H1 (cell line): ENCODE measurements at regions not wholly inside any gene's neighbourhood (a gene's known extent, or its start where the extent isn't known, plus 50 kb on each side); places are given as distances from the start of the nearest gene placed in this dataset.

Experiments used
- CEBPB ChIP-seq: IDR thresholded peaks from 2 replicates; pipeline ENCODE4 v1.6.1; 2012; ENCODE audit warnings: low read depth, low read length
- CHD1 ChIP-seq: IDR thresholded peaks from 2 replicates; pipeline ENCODE4 v1.6.1; 2012; ENCODE audit warnings: low read depth, low read length, improper control_type of control experiment
- PHF8 ChIP-seq: fragments of 200-600 bp; sonication (generic); conservative IDR thresholded peaks from 2 replicates; pipeline ENCODE4 v1.7.1; 2012; ENCODE audit warnings: low read depth, mild to moderate bottlenecking, inconsistent platforms, low read length, moderate library complexity
- RBBP5 ChIP-seq: IDR thresholded peaks from 2 replicates; pipeline ENCODE4 v1.7.1; 2012; ENCODE audit warnings: low read depth, mild to moderate bottlenecking, inconsistent platforms, low read length, moderate library complexity, borderline replicate concordance
- RNF2 ChIP-seq: fragments of 200-900, 300-1000 bp; sonication (generic); IDR thresholded peaks from 2 replicates; pipeline ENCODE4 v1.7.1; 2016; ENCODE audit warnings: borderline replicate concordance, low read depth, mild to moderate bottlenecking, antibody characterized with exemption, low read length; ENCODE audit not compliant: poor library complexity, severe bottlenecking; ENCODE audit errors: missing control alignments
- SIRT6 ChIP-seq: IDR thresholded peaks from one replicate; pipeline ENCODE4 v1.7.1; 2012; ENCODE audit warnings: low read length, inconsistent platforms
- ZNF274 ChIP-seq: IDR thresholded peaks from 2 replicates; pipeline ENCODE4 v1.7.0; 2012; ENCODE audit warnings: low read length, borderline replicate concordance; ENCODE audit errors: extremely low read depth

DNA sequence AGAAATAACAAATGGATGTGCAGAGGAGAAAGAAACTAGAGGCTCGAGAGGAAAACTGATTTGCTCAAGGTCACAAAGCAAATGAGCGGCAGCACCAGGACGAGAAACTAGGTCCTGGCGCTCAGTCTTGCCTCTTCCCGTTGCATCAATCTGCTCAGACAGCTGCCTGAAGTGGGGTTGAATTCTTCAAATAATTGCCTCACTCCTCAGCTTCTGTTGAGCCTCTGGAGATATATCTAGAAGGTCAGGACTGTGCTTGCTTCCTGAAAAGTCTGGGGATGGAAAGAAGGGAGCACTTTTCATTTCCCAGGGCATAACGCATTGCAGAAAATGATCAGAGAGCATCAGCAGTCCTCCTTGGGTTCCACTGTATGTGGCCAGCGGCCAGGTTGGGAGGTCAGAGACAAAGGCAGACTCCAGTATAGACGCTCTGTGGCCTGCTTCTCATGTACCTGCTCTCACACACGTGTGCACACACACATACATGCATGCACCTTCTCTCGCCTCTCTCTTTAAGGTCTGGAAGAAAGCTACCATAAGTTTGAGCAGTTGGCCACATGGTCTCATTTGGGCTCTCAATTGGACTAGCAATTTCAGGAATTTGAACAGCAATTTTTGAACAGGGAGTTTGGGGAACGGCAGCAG is 83.7 kb upstream of the DUSP5 start (continued):
- TF ChIP-seq RBBP5 = no peak
- no peak for TF ChIP-seq PHF8
- TF ChIP-seq CHD1 = no peak
- TF ChIP-seq SIRT6 = no peak
- TF ChIP-seq CEBPB = no peak
- TF ChIP-seq ZNF274 = no peak
- TF ChIP-seq RNF2 = no peak
